CD4-positive, alpha-beta T cell treated with Interleukin-15 for 4 hours (primary cell): ENCODE measurements at regions not wholly inside any gene's neighbourhood (a gene's known extent, or its start where the extent isn't known, plus 50 kb on each side); places are given as distances from the start of the nearest gene placed in this dataset.
"Not testable (repeated sequence)": the region's sequence is repeated elsewhere in the genome, so short reads cannot be mapped to it uniquely, and the experiment has no call there.

Experiments
- DNase-seq: peaks from one replicate; pipeline ENCODE4 v3.0.0-alpha.2; 2020; ENCODE audit warnings: low spot score

- no peak for DNase-seq
Measured at GRCh38 chr10:36448760-36449691, 676.4 kb upstream of the ANKRD30A start.

- no peak for DNase-seq
Measured at GRCh38 chr10:36446881-36447280, 678.5 kb upstream of the ANKRD30A start.

- DNase-seq = no peak
Measured at GRCh38 chr10:36443233-36443632, 682.2 kb upstream of the ANKRD30A start.

- DNase-seq = no peak
Measured at GRCh38 chr10:36441557-36441956, 683.8 kb upstream of the ANKRD30A start.

GRCh38 chr10:36440539-36440938, 684.9 kb upstream of the ANKRD30A start:
- no peak for DNase-seq

GRCh38 chr10:36437367-36437766, 688.0 kb upstream of the ANKRD30A start:
- no peak for DNase-seq

GRCh38 chr10:36428507-36428906, 696.9 kb upstream of the ANKRD30A start:
- no peak for DNase-seq

- DNase-seq = no peak
Measured at GRCh38 chr10:36425131-36425797, 700.1 kb upstream of the ANKRD30A start.

- DNase-seq = no peak
Measured at GRCh38 chr10:36424502-36424901, 700.9 kb upstream of the ANKRD30A start.

- DNase-seq = no peak
Measured at GRCh38 chr10:36423821-36424248, 701.6 kb upstream of the ANKRD30A start.

- no peak for DNase-seq
Measured at GRCh38 chr10:36421992-36422391, 703.4 kb upstream of the ANKRD30A start.

- DNase-seq = no peak
Measured at GRCh38 chr10:36416513-36416912, 708.9 kb upstream of the ANKRD30A start.

GRCh38 chr10:36412942-36413341, 712.5 kb upstream of the ANKRD30A start:
- DNase-seq = no peak

GRCh38 chr10:36400238-36400637, 725.2 kb upstream of the ANKRD30A start:
- not testable (repeated sequence) for DNase-seq

GRCh38 chr10:36393801-36394200, 731.6 kb upstream of the ANKRD30A start:
- no peak for DNase-seq

GRCh38 chr10:36391405-36391804, 734.0 kb upstream of the ANKRD30A start:
- DNase-seq = no peak

- DNase-seq = no peak
Measured at GRCh38 chr10:36390221-36390620, 735.2 kb upstream of the ANKRD30A start.

- DNase-seq = no peak
Measured at GRCh38 chr10:36388166-36388565, 737.2 kb upstream of the ANKRD30A start.

- no peak for DNase-seq
Measured at GRCh38 chr10:36385693-36386092, 739.7 kb upstream of the ANKRD30A start.

GRCh38 chr10:36383349-36383748, 741.3 kb upstream of the FZD8 start:
- DNase-seq = no peak

GRCh38 chr10:36381748-36382147, 739.7 kb upstream of the FZD8 start:
- no peak for DNase-seq

GRCh38 chr10:36380538-36380937, 738.4 kb upstream of the FZD8 start:
- DNase-seq = no peak

- no peak for DNase-seq
Measured at GRCh38 chr10:36375107-36375506, 733.0 kb upstream of the FZD8 start.
